ENCODE measurements at regions not wholly inside any gene's neighbourhood (a gene's known extent, or its start where the extent isn't known, plus 50 kb on each side); places are given as distances from the start of the nearest gene placed in this dataset.

GRCh38 chr2:10188729-10189305 is 66.3 kb downstream of the RRM2 start:
- no peak overlapping the region for H3K14ac ChIP-seq (ENCODE audit: insufficient read depth, low read length)
- H3K4ac ChIP-seq (ENCODE audit: low read depth, low read length), result no peak overlapping the region
- H3K23me2 ChIP-seq (ENCODE audit: insufficient read length, low read depth, low read length, poor library complexity, severe bottlenecking), result no peaks in the 10 kb centered on the region
- H2BK15ac ChIP-seq (ENCODE audit: low read depth, low read length), result no peak overlapping the region
- no peak for DNase-seq
- no peak overlapping the region for H4K5ac ChIP-seq (ENCODE audit: insufficient read length, low read depth, low read length)
- no peaks in the 10 kb centered on the region for H3K9me3 ChIP-seq (ENCODE audit: control insufficient read depth, low read depth, low read length)
- no peak overlapping the region for H2BK120ac ChIP-seq (ENCODE audit: low read depth, low read length, poor library complexity, severe bottlenecking)
- H3K23ac ChIP-seq (ENCODE audit: insufficient read length, low read depth, low read length), result no peak overlapping the region
- H3K36me3 Mint-ChIP-seq (ENCODE audit: insufficient read depth in 1 of 3, low read depth in 3 of 3), result peaks cover 3 to 15% (median 15%) of the 10 kb centered on the region in 3 experiments; a peak in 5 of 7 replicates
- no peak overlapping the region for H3K56ac ChIP-seq (ENCODE audit: insufficient read length, low read depth, low read length)
- H3K27me3 Mint-ChIP-seq (ENCODE audit: low read depth), result no peaks in the 10 kb centered on the region
- no peaks in the 10 kb centered on the region for H3K4me1 Mint-ChIP-seq
- no peak overlapping the region for H4K91ac ChIP-seq (ENCODE audit: insufficient read length, low read depth, low read length)
- no peaks in the 10 kb centered on the region for H3K4me1 ChIP-seq (ENCODE audit: insufficient read depth, low read length)
- H3K18ac ChIP-seq (ENCODE audit: insufficient read length, low read depth, low read length), result no peak overlapping the region
- no peak overlapping the region for H2AK5ac ChIP-seq (ENCODE audit: insufficient read length, low read length)
- no peak overlapping the region for H4K8ac ChIP-seq (replicated peaks; ENCODE audit: insufficient read length, low read depth, low read length)
- no peaks in the 10 kb centered on the region; the same call in 1 of the 2 replicates for H3K79me2 ChIP-seq (ENCODE audit: insufficient read depth, low read length)
- no peak overlapping the region for H3K27ac ChIP-seq (ENCODE audit: insufficient read length, low read depth, low read length)
- H3K9ac ChIP-seq (ENCODE audit: extremely low read depth, insufficient read length, low read length), result no peak overlapping the region
- no peak overlapping the region for H3T11ph ChIP-seq (ENCODE audit: low read length)
- TF ChIP-seq CTCF (conservative IDR thresholded peaks at IDR 0.05), result no peak
- H3K4me3 Mint-ChIP-seq, result no peak overlapping the region
- H2BK12ac ChIP-seq (ENCODE audit: insufficient read length, low read depth, low read length), result no peak overlapping the region
- no peaks in the 10 kb centered on the region for H3K79me1 ChIP-seq (ENCODE audit: insufficient read depth, low read depth, low read length, poor library complexity, severe bottlenecking)
- H4K20me1 ChIP-seq (ENCODE audit: control insufficient read depth, insufficient read depth, insufficient read length), result no peaks in the 10 kb centered on the region
- no CpG with 5 or more reads among the region's 12 CpGs for WGBS (ENCODE audit: extremely low coverage, insufficient read length, low lambda C conversion rate)
- no peak overlapping the region for H2AFZ ChIP-seq (ENCODE audit: low read length)
- H3K4me2 ChIP-seq (ENCODE audit: insufficient read depth, insufficient read length, low read length), result no peak overlapping the region
- no peak overlapping the region for H2BK5ac ChIP-seq (ENCODE audit: insufficient read length, low read length)
- H3K27me3 ChIP-seq (ENCODE audit: insufficient read depth, low read length), result no peaks in the 10 kb centered on the region
- H2BK20ac ChIP-seq (ENCODE audit: low read depth, low read length, poor library complexity, severe bottlenecking), result no peak overlapping the region
- H3K27ac Mint-ChIP-seq, result no peak overlapping the region
- peaks cover 6 to 8% of the 10 kb centered on the region in 2 experiments; a peak in 3 of 5 replicates for H3K9me3 Mint-ChIP-seq
